CD8-positive, alpha-beta memory T cell (primary cell): ENCODE measurements at regions not wholly inside any gene's neighbourhood (a gene's known extent, or its start where the extent isn't known, plus 50 kb on each side); places are given as distances from the start of the nearest gene placed in this dataset.

Experiments used
- CTCF ChIA-PET: fragments of 350-600 bp; sonication (Branson Sonifier 250); formaldehyde crosslinking; loops from one replicate; lab custom pipeline; 2021; ENCODE audit warnings: antibody characterized with exemption; lab: Charles Lee
- POLR2A ChIA-PET: fragments of 350-600 bp; sonication (Branson Sonifier 250); formaldehyde crosslinking; loops from one replicate; lab custom pipeline; 2021; ENCODE audit warnings: antibody characterized with exemption; lab: Charles Lee
- DNase-seq, 5 donors: peaks; one replicate each; pipeline versions ENCODE4 v3.0.0 to v3.0.0-alpha.2; 2020 to 2022; ENCODE audit warnings: mixed read lengths in 1 of 5
- H3K27ac ChIP-seq: one replicate; pipeline ENCODE4 v1.7.0; 2013; ENCODE audit warnings: low read depth, mild to moderate bottlenecking, low read length, moderate library complexity
- H3K27me3 ChIP-seq: 2 replicates; pipeline ENCODE4 v1.7.0; 2013; ENCODE audit warnings: low read length, mild to moderate bottlenecking; ENCODE audit not compliant: insufficient read depth, poor library complexity, severe bottlenecking
- H3K36me3 ChIP-seq: 2 replicates; pipeline ENCODE4 v1.7.0; 2013; ENCODE audit warnings: mild to moderate bottlenecking, low read length, moderate library complexity; ENCODE audit not compliant: insufficient read depth
- H3K4me1 ChIP-seq: 2 replicates; pipeline ENCODE4 v1.7.0; 2013; ENCODE audit warnings: mild to moderate bottlenecking, low read length, moderate library complexity; ENCODE audit not compliant: insufficient read depth
- H3K4me3 ChIP-seq: 2 replicates; pipeline ENCODE4 v1.7.0; 2013; ENCODE audit warnings: mild to moderate bottlenecking, low read length
- H3K9me3 ChIP-seq: 2 replicates; pipeline ENCODE4 v1.7.0; 2013; ENCODE audit warnings: mild to moderate bottlenecking, low read length
- H3K27ac Mint-ChIP-seq, 8 donors: one replicate each; pipeline ENCODE4 v1.8.0; 2020 to 2021; ENCODE audit warnings: mixed read lengths in 8 of 8, mild to moderate bottlenecking in 6 of 8, inconsistent platforms in 3 of 8, moderate library complexity in 3 of 8
- H3K27me3 Mint-ChIP-seq, 2 donors: one replicate each; pipeline ENCODE4 v1.8.0; 2020 to 2021; ENCODE audit warnings: mixed read lengths in 2 of 2, mild to moderate bottlenecking in 1 of 2, moderate library complexity in 1 of 2
- H3K36me3 Mint-ChIP-seq, 3 donors: one replicate each; pipeline ENCODE4 v1.8.0; 2020 to 2021; ENCODE audit warnings: mixed read lengths in 3 of 3, inconsistent platforms in 1 of 3, mild to moderate bottlenecking in 1 of 3
- H3K4me1 Mint-ChIP-seq, 3 donors: one replicate each; pipeline ENCODE4 v1.8.0; 2020 to 2021; ENCODE audit warnings: mixed read lengths in 3 of 3, inconsistent platforms in 1 of 3, mild to moderate bottlenecking in 1 of 3
- H3K4me3 Mint-ChIP-seq, 7 donors: one replicate each; pipeline ENCODE4 v1.8.0; 2020 to 2021; ENCODE audit warnings: mixed read lengths in 7 of 7, mild to moderate bottlenecking in 6 of 7, moderate library complexity in 4 of 7, inconsistent platforms in 2 of 7
- H3K9me3 Mint-ChIP-seq, 5 donors: one replicate each; pipeline ENCODE4 v1.8.0; 2020 to 2022; ENCODE audit warnings: mixed read lengths in 5 of 5, mild to moderate bottlenecking in 3 of 5, moderate library complexity in 2 of 5, inconsistent platforms in 1 of 5

DNA sequence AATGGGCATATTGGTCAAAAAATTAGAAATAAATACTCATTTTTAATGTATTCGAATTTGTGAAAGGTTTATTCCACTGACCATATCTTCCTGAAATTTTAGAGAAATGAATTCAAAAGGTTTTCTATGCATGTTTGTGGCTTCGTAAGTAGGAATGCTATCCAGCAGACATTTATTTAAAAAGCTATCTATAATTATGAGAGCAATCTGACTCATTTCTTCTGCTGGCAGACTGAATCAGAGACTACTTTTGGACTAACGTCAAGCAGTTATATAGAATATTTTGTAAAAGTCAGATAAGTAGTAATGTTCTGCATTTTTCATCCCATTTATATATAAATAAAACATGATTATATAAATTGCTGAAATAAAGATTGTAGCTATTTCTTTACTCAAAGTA is 125.0 kb downstream of the SPCS3 start:
- Mint-ChIP-seq H3K36me3 (no peaks in the 10 kb centered on the region), H3K27me3 (no peaks in the 10 kb centered on the region)

DNA sequence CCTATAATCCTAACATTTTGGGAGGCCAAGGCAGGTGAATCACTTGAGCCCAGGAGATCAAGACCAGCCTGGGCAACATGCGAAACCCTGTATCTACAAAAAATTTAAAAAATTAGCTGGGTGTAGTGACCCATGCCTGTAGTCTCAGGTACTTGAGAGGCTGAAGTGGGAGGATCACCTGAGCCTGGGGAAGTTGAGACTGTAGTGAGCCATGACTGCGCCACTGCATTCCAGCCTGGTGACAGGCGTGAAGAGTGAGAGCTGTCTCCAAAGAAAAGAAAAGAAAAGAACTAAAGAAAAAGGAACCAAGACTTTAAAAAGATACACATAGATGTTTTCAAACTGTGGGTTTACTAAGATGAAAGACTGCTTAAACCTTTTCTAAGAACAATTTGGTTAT is 129.0 kb downstream of the SPCS3 start:
- Mint-ChIP-seq H3K27me3 (no peaks in the 10 kb centered on the region), H3K9me3 (peaks cover 0 to 4% (median 2%) of the 10 kb centered on the region in 5 donors), H3K36me3 (no peaks in the 10 kb centered on the region), H3K27ac (no peak overlapping the region), H3K4me1 (no peaks in the 10 kb centered on the region), H3K4me3 (no peak overlapping the region)
- H3K36me3 ChIP-seq: no peaks in the 10 kb centered on the region
- DNase-seq: no peak
- ChIA-PET CTCF (no interaction called here), POLR2A (no interaction called here)
- H3K27me3 ChIP-seq: no peaks in the 10 kb centered on the region
- no peak overlapping the region for H3K4me3 ChIP-seq
- no peaks in the 10 kb centered on the region for H3K9me3 ChIP-seq
- no peaks in the 10 kb centered on the region for H3K4me1 ChIP-seq
- H3K27ac ChIP-seq: no peak overlapping the region

More for the DNA sequence above, 125.0 kb downstream of the SPCS3 start:
- Histone ChIP-seq H3K4me1 (no peaks in the 10 kb centered on the region), H3K36me3 (no peaks in the 10 kb centered on the region), H3K27ac (no peak overlapping the region), H3K9me3 (no peaks in the 10 kb centered on the region), H3K27me3 (no peaks in the 10 kb centered on the region), H3K4me3 (no peak overlapping the region)
- H3K9me3 Mint-ChIP-seq: peaks cover 0 to 2% (median 0%) of the 10 kb centered on the region in 5 donors
- no peak overlapping the region for H3K4me3 Mint-ChIP-seq
- no peak for DNase-seq
- H3K4me1 Mint-ChIP-seq: no peaks in the 10 kb centered on the region
- H3K27ac Mint-ChIP-seq: no peak overlapping the region
- ChIA-PET CTCF (no interaction called here), POLR2A (no interaction called here)

DNA sequence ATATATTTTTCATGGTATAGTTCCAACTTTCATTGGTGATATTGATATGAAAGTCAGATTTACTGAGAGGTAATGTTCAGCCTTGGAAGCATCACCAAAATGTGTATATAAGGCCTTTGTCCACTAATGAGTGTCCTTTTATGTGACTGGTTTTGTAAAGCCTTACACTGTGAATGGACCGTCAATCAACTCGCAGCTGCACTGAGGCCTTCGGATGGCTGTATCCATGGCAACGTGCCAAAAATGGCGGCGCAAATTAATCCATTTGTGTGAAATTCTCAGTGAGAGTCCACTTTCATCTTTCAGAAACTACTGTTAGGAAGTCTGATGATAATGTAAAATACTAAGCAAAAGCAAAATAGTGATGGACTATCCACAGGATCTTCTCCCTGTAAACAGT is 131.7 kb downstream of the SPCS3 start:
- no peaks in the 10 kb centered on the region for H3K4me1 Mint-ChIP-seq
- H3K27me3 Mint-ChIP-seq: peaks cover 0 to 2% of the 10 kb centered on the region in 2 donors
- Histone ChIP-seq H3K36me3 (no peaks in the 10 kb centered on the region), H3K4me1 (no peaks in the 10 kb centered on the region), H3K27me3 (no peaks in the 10 kb centered on the region), H3K4me3 (no peak overlapping the region), H3K9me3 (no peaks in the 10 kb centered on the region), H3K27ac (no peak overlapping the region)
- H3K9me3 Mint-ChIP-seq: peaks cover 0 to 25% (median 2%) of the 10 kb centered on the region in 5 donors
- no peak overlapping the region for H3K27ac Mint-ChIP-seq
- no peak overlapping the region for H3K4me3 Mint-ChIP-seq
- CTCF ChIA-PET: no interaction called here
- H3K36me3 Mint-ChIP-seq: no peaks in the 10 kb centered on the region
- DNase-seq: no peak
- POLR2A ChIA-PET: no interaction called here

DNA sequence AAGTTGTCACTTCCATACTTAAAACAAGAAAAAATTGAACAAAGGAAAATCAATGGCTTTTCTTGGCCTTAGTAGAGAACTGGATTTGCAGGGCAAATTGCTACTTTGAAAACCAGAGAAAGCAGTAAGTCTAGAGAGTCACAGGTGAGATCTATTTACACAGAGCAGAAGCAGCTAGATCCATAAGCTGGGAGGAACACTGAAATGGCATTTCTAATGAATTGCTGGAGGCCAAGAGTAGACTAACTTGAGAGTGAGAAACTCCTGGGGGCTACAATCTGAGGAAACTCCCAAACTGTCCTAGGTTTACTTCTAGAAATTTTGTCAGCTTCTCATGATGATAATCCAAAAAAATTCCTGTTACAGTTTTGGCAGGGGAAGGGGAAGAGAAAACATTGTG is 133.3 kb downstream of the SPCS3 start:
- H3K4me1 Mint-ChIP-seq: no peaks in the 10 kb centered on the region
- DNase-seq: no peak
- Histone ChIP-seq H3K27me3 (no peaks in the 10 kb centered on the region), H3K4me3 (no peak overlapping the region), H3K4me1 (no peaks in the 10 kb centered on the region), H3K27ac (no peak overlapping the region), H3K36me3 (no peaks in the 10 kb centered on the region), H3K9me3 (no peaks in the 10 kb centered on the region)
- H3K36me3 Mint-ChIP-seq: no peaks in the 10 kb centered on the region
- H3K4me3 Mint-ChIP-seq: no peak overlapping the region
- H3K27ac Mint-ChIP-seq: no peak overlapping the region
- H3K27me3 Mint-ChIP-seq: peaks cover 0 to 2% of the 10 kb centered on the region in 2 donors
- H3K9me3 Mint-ChIP-seq: peaks cover 0 to 28% (median 5%) of the 10 kb centered on the region in 5 donors
- CTCF ChIA-PET: no interaction called here
- POLR2A ChIA-PET: no interaction called here

DNA sequence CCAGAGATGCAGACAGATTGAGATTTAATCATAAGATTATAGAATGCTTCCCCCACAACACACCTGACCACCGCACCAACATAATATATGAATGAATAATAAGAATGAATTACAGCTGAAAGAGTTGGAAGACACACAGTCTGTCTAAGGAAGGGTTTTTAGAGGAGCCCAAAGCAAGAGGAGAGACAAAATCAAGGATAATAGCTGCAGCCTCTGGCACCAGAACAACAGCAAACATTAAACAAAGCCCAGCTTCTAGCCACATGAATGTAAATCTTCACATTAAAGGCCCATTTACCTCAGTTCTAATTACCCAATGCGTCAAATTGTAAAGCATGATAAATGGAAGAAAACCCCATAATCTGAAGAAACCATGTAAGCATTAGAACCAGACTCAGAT is 133.9 kb downstream of the SPCS3 start:
- Histone ChIP-seq H3K27me3 (no peaks in the 10 kb centered on the region), H3K4me1 (no peaks in the 10 kb centered on the region), H3K36me3 (no peaks in the 10 kb centered on the region), H3K9me3 (no peaks in the 10 kb centered on the region), H3K4me3 (no peak overlapping the region), H3K27ac (no peak overlapping the region)
- no peak for DNase-seq
- H3K27me3 Mint-ChIP-seq: peaks cover 0 to 2% of the 10 kb centered on the region in 2 donors
- no peaks in the 10 kb centered on the region for H3K4me1 Mint-ChIP-seq
- peaks cover 0 to 31% (median 5%) of the 10 kb centered on the region in 5 donors for H3K9me3 Mint-ChIP-seq
- ChIA-PET POLR2A (no interaction called here), CTCF (no interaction called here)
- no peaks in the 10 kb centered on the region for H3K36me3 Mint-ChIP-seq
- no peak overlapping the region for H3K27ac Mint-ChIP-seq
- no peak overlapping the region for H3K4me3 Mint-ChIP-seq

DNA sequence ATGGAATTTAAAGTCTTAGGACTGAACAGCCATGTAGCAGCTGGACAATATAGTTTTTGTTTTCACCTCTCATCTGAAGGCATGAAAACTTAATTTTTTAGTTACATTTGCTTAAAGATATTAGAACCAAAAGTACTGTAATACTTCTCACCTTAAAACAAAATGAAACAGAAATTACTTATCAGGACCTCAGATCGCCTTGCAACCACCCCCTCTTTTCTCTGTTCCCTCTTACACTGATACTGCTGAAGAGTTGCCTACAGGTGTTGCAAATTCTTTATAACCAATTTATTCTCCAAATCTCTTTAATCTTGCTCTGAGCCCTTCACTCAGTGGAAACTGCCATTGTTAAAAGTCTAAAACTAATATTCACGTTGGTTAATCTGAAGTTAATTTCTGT is 145.0 kb downstream of the SPCS3 start:
- no peaks in the 10 kb centered on the region for H3K4me1 ChIP-seq
- no peak overlapping the region for H3K4me3 Mint-ChIP-seq
- no peak overlapping the region for H3K27ac ChIP-seq
- H3K27me3 ChIP-seq: no peaks in the 10 kb centered on the region
- no peaks in the 10 kb centered on the region for H3K27me3 Mint-ChIP-seq
- H3K36me3 Mint-ChIP-seq: no peaks in the 10 kb centered on the region
- POLR2A ChIA-PET: no interaction called here
- H3K4me1 Mint-ChIP-seq: no peaks in the 10 kb centered on the region
- no peaks in the 10 kb centered on the region for H3K9me3 ChIP-seq
- DNase-seq: no peak
- CTCF ChIA-PET: no interaction called here
- no peak overlapping the region for H3K4me3 ChIP-seq
- no peak overlapping the region for H3K27ac Mint-ChIP-seq
- H3K9me3 Mint-ChIP-seq: peaks cover 3 to 21% (median 9%) of the 10 kb centered on the region in 5 donors
- no peaks in the 10 kb centered on the region for H3K36me3 ChIP-seq

DNA sequence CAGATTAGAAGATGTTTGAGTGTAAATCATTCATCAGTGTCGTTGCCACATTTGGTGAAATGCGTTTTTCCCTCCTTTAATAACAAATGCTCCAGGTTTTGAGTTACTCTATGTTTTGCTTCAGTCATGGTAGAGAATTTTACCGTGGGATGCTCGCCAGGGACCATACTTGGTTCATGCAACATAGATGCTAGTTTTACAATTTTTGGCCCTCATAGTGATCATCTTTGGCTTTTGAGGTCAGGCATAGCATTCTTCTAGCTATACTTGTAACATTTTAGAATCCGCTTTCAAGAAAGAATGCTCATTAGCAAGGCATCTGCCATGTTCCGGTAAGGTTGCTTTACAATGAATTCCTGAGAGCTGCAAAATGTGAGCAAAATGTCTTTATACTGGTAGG is 147.2 kb downstream of the SPCS3 start:
- no peak overlapping the region for H3K27ac ChIP-seq
- Mint-ChIP-seq H3K27me3 (no peaks in the 10 kb centered on the region), H3K9me3 (peaks cover 3 to 12% (median 4%) of the 10 kb centered on the region in 5 donors), H3K27ac (no peak overlapping the region), H3K4me3 (no peak overlapping the region), H3K36me3 (no peaks in the 10 kb centered on the region), H3K4me1 (no peaks in the 10 kb centered on the region)
- H3K4me3 ChIP-seq: no peak overlapping the region
- no peaks in the 10 kb centered on the region for H3K27me3 ChIP-seq
- CTCF ChIA-PET: no interaction called here
- DNase-seq: no peak
- POLR2A ChIA-PET: no interaction called here
- H3K36me3 ChIP-seq: no peaks in the 10 kb centered on the region
- no peaks in the 10 kb centered on the region for H3K9me3 ChIP-seq
- no peaks in the 10 kb centered on the region for H3K4me1 ChIP-seq

DNA sequence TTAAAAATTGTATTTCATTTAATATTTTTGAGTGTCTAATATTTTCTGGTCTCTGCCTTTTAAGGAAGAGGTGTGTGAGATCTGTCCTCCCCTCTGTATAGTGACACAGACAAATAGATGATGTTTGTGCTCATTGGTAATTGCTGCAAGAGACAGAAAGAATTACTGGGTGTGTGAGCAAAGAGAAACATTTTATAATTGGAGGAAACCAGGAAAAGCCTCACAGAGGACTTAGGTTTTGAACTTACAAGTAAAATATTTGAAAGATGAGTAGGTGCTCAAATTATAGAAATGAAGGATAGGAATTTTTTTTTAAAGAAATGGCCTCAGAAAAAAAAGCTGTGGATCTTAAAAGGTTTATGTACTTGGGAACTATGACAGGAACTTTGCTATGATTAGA is 149.8 kb downstream of the SPCS3 start:
- Mint-ChIP-seq H3K27me3 (no peaks in the 10 kb centered on the region), H3K27ac (no peak overlapping the region), H3K9me3 (peaks cover 0 to 8% (median 5%) of the 10 kb centered on the region in 5 donors), H3K36me3 (no peaks in the 10 kb centered on the region), H3K4me1 (no peaks in the 10 kb centered on the region), H3K4me3 (no peak overlapping the region)
- Histone ChIP-seq H3K27ac (no peak overlapping the region), H3K36me3 (no peaks in the 10 kb centered on the region), H3K27me3 (no peaks in the 10 kb centered on the region), H3K9me3 (no peaks in the 10 kb centered on the region), H3K4me3 (no peak overlapping the region), H3K4me1 (no peaks in the 10 kb centered on the region)
- ChIA-PET POLR2A (no interaction called here), CTCF (no interaction called here)
- DNase-seq: no peak

DNA sequence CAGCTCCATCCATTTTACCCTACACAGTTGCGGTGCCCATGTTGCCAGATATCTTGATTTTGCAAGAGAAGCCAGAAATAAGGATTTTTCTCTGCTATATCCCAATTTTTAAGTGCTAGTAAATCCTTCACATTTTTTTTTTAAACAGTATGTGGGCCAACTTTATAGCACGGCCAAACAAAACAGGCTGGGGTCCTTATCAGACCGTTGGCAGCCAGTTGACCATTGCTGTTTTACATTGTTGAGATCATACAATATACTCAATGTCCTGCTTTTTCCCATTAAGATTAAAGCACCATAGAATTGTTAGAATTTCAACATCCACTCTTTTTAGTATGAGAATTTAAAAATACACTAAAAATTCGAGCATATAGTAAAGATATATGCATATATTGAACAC is 150.9 kb downstream of the SPCS3 start:
- Mint-ChIP-seq H3K4me3 (no peak overlapping the region), H3K27me3 (no peaks in the 10 kb centered on the region), H3K27ac (no peak overlapping the region), H3K9me3 (peaks cover 0 to 20% (median 3%) of the 10 kb centered on the region in 5 donors), H3K4me1 (no peaks in the 10 kb centered on the region), H3K36me3 (no peaks in the 10 kb centered on the region)
- no peaks in the 10 kb centered on the region for H3K36me3 ChIP-seq
- no peaks in the 10 kb centered on the region for H3K27me3 ChIP-seq
- DNase-seq: no peak
- no peaks in the 10 kb centered on the region for H3K4me1 ChIP-seq
- ChIA-PET POLR2A (no interaction called here), CTCF (no interaction called here)
- H3K4me3 ChIP-seq: no peak overlapping the region
- H3K9me3 ChIP-seq: no peaks in the 10 kb centered on the region
- H3K27ac ChIP-seq: no peak overlapping the region
